Stimulated activated memory B cell treated with anti-CD40 and anti-IgM and Interleukin-4, amounts not matched to agents 10 μg/mL and 1 μg/mL and 100 μg/mL, for 72 hours (primary cell): ENCODE measurements at regions not wholly inside any gene's neighbourhood (a gene's known extent, or its start where the extent isn't known, plus 50 kb on each side); places are given as distances from the start of the nearest gene placed in this dataset.

ENCODE experiments used
- ATAC-seq: fragments of 150-1000 bp; cut with Tn5 transposase; 2 replicates; pipeline ENCODE4 v1.10.0; 2021
- H3K27ac Mint-ChIP-seq: one replicate; pipeline ENCODE4 v1.8.0; 2022; ENCODE audit warnings: mild to moderate bottlenecking, mixed read lengths
- H3K27me3 Mint-ChIP-seq: one replicate; pipeline ENCODE4 v1.8.0; 2022; ENCODE audit warnings: mixed read lengths
- H3K36me3 Mint-ChIP-seq: one replicate; pipeline ENCODE4 v1.8.0; 2022; ENCODE audit warnings: mixed read lengths
- H3K4me1 Mint-ChIP-seq: one replicate; pipeline ENCODE4 v1.8.0; 2022; ENCODE audit warnings: mixed read lengths
- H3K4me3 Mint-ChIP-seq: one replicate; pipeline ENCODE4 v1.8.0; 2022; ENCODE audit warnings: mild to moderate bottlenecking, moderate library complexity, mixed read lengths
- H3K9me3 Mint-ChIP-seq: one replicate; pipeline ENCODE4 v1.8.0; 2022; ENCODE audit warnings: mixed read lengths

GRCh38 chr15:87619161-87619960, 637.2 kb downstream of the NTRK3 start:
- no peaks in the 10 kb centered on the region for H3K4me1 Mint-ChIP-seq
- H3K4me3 Mint-ChIP-seq: no peak overlapping the region
- no peak for ATAC-seq
- no peak overlapping the region for H3K27ac Mint-ChIP-seq
- no peaks in the 10 kb centered on the region for H3K27me3 Mint-ChIP-seq
- no peaks in the 10 kb centered on the region for H3K36me3 Mint-ChIP-seq
- H3K9me3 Mint-ChIP-seq: peaks cover 9% of the 10 kb centered on the region

DNA sequence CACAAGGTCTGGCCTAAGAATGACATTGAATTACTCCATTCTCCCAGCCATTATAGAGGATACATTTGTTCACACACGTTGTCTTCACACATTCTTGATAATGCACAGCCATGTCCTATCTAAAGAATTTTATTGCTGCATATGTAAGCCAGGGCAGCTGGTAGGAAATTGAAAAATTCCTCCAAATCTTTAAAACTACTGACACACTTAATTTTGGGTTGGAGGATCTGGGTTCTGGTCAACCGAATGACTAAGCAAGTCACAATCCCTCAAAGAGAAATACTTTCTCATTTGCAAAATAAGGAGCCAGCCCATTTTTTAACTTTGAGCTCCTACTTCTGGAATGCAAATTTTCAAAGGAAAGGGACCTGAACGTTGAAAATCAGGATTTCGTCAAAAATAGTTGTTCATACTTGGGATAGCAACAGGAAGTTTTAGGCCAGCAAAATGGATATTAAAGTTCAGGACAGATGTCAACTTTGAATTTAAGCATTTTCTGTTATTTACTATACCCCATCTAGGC, 638.3 kb downstream of the NTRK3 start:
- no peak for ATAC-seq
- no peaks in the 10 kb centered on the region for H3K36me3 Mint-ChIP-seq
- H3K4me1 Mint-ChIP-seq: no peaks in the 10 kb centered on the region
- no peaks in the 10 kb centered on the region for H3K27me3 Mint-ChIP-seq
- H3K27ac Mint-ChIP-seq: no peak overlapping the region
- no peak overlapping the region for H3K4me3 Mint-ChIP-seq
- peaks cover 9% of the 10 kb centered on the region for H3K9me3 Mint-ChIP-seq

DNA sequence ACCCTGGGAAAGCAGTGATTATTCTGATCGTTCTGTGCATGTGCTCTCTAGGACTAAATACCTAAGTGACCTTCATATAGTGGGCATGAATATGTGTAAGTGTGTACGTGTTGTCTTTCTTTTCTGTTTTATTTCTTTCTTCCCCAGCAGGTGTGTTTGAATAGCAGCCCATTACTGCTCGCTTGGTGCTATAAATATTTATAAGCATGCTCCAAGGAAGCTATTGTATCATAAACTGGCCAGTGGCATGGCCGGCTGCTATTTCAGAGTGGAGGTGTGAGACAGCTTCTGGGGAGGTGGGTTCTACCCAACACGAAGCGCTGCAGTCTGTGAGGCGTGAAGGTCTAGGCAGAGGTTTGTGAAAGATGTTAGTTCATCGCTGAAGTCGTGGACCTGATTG, 641.8 kb downstream of the NTRK3 start:
- peaks cover 3% of the 10 kb centered on the region for H3K9me3 Mint-ChIP-seq
- no peaks in the 10 kb centered on the region for H3K4me1 Mint-ChIP-seq

GRCh38 chr15:87610366-87610765, 646.2 kb downstream of the NTRK3 start:
- Mint-ChIP-seq H3K27me3 (no peaks in the 10 kb centered on the region), H3K36me3 (no peaks in the 10 kb centered on the region), H3K4me1 (no peaks in the 10 kb centered on the region), H3K27ac (no peak overlapping the region), H3K4me3 (no peak overlapping the region), H3K9me3 (no peaks in the 10 kb centered on the region)
- ATAC-seq: no peak

More for the DNA sequence above, 641.8 kb downstream of the NTRK3 start:
- Mint-ChIP-seq H3K36me3 (no peaks in the 10 kb centered on the region), H3K4me3 (no peak overlapping the region), H3K27ac (no peak overlapping the region), H3K27me3 (no peaks in the 10 kb centered on the region)
- no peak for ATAC-seq

DNA sequence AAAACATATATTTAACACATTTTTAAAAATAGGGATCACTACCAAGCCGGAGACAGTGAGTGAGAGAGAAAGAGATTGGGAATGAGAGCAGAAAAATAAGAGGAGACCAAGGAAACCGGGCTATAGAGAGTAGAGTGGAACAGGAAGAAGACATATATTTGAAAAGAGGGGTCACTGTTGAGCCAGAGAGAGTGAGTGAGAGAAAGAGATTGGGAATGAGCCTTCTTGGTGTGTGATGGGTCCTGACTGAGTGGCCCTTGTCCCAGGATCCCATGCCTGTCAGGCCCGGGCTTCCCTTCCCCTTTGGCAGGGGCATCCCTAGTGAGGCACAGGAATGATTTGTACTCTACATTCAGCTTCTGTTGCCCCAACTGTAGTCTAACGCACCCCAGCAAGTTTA, 646.6 kb downstream of the NTRK3 start:
- ATAC-seq: no peak
- no peaks in the 10 kb centered on the region for H3K4me1 Mint-ChIP-seq
- no peak overlapping the region for H3K27ac Mint-ChIP-seq
- H3K4me3 Mint-ChIP-seq: no peak overlapping the region
- no peaks in the 10 kb centered on the region for H3K27me3 Mint-ChIP-seq
- no peaks in the 10 kb centered on the region for H3K36me3 Mint-ChIP-seq
- no peaks in the 10 kb centered on the region for H3K9me3 Mint-ChIP-seq

DNA sequence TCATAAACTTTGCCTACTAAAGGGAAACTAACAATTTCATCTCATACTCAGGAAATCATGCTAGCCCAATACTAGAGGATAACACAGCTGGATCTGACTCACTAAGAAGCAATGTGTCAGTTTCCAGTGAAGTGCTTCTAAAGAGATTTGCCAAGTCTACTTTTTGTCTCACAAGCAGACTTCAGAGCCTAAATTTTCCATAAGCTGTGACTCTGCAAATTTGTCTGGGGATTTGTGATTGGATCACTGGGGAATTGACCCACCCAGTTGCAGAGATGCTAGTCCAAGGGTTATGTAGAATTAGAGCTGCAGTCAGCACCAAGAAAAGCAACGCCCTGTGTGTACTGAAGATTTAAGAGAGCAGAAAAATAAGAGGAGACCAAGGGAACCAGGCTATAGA, 647.1 kb downstream of the NTRK3 start:
- ATAC-seq: no peak
- H3K27ac Mint-ChIP-seq: no peak overlapping the region
- no peaks in the 10 kb centered on the region for H3K9me3 Mint-ChIP-seq
- no peak overlapping the region for H3K4me3 Mint-ChIP-seq
- no peaks in the 10 kb centered on the region for H3K4me1 Mint-ChIP-seq
- no peaks in the 10 kb centered on the region for H3K36me3 Mint-ChIP-seq
- no peaks in the 10 kb centered on the region for H3K27me3 Mint-ChIP-seq

DNA sequence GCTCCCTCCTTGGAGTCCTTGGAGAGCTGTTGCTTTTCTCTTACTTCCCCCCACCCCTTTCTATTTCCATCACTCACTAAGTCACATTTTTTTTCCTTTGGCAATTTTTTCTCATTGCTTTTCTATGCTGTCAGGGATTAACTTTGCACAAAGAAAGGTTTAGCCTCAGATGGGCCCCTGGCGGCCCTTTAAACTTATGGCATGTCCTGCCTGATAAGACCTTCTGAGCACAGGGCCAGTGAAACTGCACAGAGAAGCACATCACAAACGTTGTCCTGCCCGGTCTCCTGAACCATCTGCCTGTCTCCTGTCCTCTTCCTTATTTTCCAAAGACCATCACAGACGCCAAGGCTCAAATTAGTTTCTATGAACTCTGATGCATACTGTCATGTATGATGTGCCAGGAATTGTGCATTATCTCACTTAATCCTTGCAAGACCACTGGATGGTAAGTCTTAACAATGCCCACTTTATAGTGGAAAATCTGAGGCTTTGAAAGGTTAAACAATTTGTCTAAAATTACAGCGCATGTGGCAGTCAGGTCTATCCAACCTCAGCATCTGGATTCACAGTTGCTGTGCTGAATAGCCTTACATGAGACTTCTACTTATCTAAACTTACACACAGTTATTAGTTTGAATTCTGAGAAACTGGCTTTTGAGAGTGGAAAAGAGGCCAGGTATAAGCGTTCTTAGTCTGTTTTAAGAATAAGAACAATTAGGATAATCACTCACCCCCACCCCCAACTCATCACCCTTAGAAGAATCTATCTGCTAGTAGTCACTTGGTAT, 648.1 kb downstream of the NTRK3 start:
- Mint-ChIP-seq H3K27ac (no peak overlapping the region), H3K4me1 (no peaks in the 10 kb centered on the region), H3K4me3 (no peak overlapping the region), H3K9me3 (no peaks in the 10 kb centered on the region), H3K27me3 (no peaks in the 10 kb centered on the region), H3K36me3 (no peaks in the 10 kb centered on the region)
- ATAC-seq: no peak

DNA sequence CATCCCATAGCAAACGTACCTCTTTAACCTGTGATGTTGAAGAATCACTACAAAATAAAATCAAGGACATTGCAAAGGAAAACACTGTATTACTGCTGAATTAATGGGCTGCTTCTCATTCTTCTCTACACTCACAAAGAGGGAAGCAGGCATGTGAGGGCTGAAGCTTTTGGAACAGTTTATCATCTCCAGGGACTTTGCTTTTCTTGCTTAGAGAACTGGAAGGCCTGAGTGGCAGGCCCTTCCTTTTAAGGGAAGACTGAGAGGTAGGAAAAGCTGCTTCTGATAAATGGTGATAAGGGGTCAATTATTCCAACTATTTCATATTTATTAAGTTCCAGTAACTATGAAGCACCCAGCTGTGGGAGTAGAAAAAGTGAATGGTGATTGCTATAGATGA, 649.6 kb downstream of the NTRK3 start:
- Mint-ChIP-seq H3K4me3 (no peak overlapping the region), H3K27ac (no peak overlapping the region), H3K4me1 (no peaks in the 10 kb centered on the region), H3K36me3 (no peaks in the 10 kb centered on the region), H3K27me3 (no peaks in the 10 kb centered on the region), H3K9me3 (no peaks in the 10 kb centered on the region)
- ATAC-seq: no peak

GRCh38 chr15:87604857-87605446, 651.6 kb downstream of the NTRK3 start:
- no peaks in the 10 kb centered on the region for H3K36me3 Mint-ChIP-seq

GRCh38 chr15:87602371-87602770, 654.2 kb downstream of the NTRK3 start:
- ATAC-seq: no peak
- no peak overlapping the region for H3K4me3 Mint-ChIP-seq
- H3K27me3 Mint-ChIP-seq: no peaks in the 10 kb centered on the region
- no peaks in the 10 kb centered on the region for H3K36me3 Mint-ChIP-seq
- no peaks in the 10 kb centered on the region for H3K9me3 Mint-ChIP-seq
- H3K27ac Mint-ChIP-seq: no peak overlapping the region
- peaks cover 7% of the 10 kb centered on the region for H3K4me1 Mint-ChIP-seq

More at GRCh38 chr15:87604857-87605446, 651.6 kb downstream of the NTRK3 start:
- H3K27ac Mint-ChIP-seq: no peak overlapping the region
- ATAC-seq: no peak
- H3K4me3 Mint-ChIP-seq: no peak overlapping the region
- no peaks in the 10 kb centered on the region for H3K9me3 Mint-ChIP-seq
- H3K27me3 Mint-ChIP-seq: no peaks in the 10 kb centered on the region
- no peaks in the 10 kb centered on the region for H3K4me1 Mint-ChIP-seq

- H3K36me3 Mint-ChIP-seq: no peaks in the 10 kb centered on the region
- ATAC-seq: no peak
- no peaks in the 10 kb centered on the region for H3K27me3 Mint-ChIP-seq
- H3K27ac Mint-ChIP-seq: no peak overlapping the region
- H3K4me3 Mint-ChIP-seq: no peak overlapping the region
- peaks cover 9% of the 10 kb centered on the region for H3K4me1 Mint-ChIP-seq
- H3K9me3 Mint-ChIP-seq: peaks cover 6% of the 10 kb centered on the region
Observed at GRCh38 chr15:87599616-87600015, 656.9 kb downstream of the NTRK3 start.

GRCh38 chr15:87597346-87598052, 659.0 kb downstream of the NTRK3 start:
- H3K27me3 Mint-ChIP-seq: no peaks in the 10 kb centered on the region
- peak overlapping the region; percentile 61 for H3K27ac Mint-ChIP-seq
- peak; percentile 77 for ATAC-seq
- peak overlapping the region; percentile 51 for H3K4me3 Mint-ChIP-seq
- H3K4me1 Mint-ChIP-seq: peaks cover 9% of the 10 kb centered on the region
- H3K36me3 Mint-ChIP-seq: no peaks in the 10 kb centered on the region
- H3K9me3 Mint-ChIP-seq: peaks cover 10% of the 10 kb centered on the region

- no peaks in the 10 kb centered on the region for H3K27me3 Mint-ChIP-seq
- no peak for ATAC-seq
- no peak overlapping the region for H3K4me3 Mint-ChIP-seq
- H3K27ac Mint-ChIP-seq: no peak overlapping the region
- peaks cover 8% of the 10 kb centered on the region for H3K9me3 Mint-ChIP-seq
- H3K36me3 Mint-ChIP-seq: no peaks in the 10 kb centered on the region
- no peaks in the 10 kb centered on the region for H3K4me1 Mint-ChIP-seq
Observed at GRCh38 chr15:87591582-87591981, 665.0 kb downstream of the NTRK3 start.

- H3K36me3 Mint-ChIP-seq: no peaks in the 10 kb centered on the region
- H3K27ac Mint-ChIP-seq: no peak overlapping the region
- ATAC-seq: no peak
- no peak overlapping the region for H3K4me3 Mint-ChIP-seq
- no peaks in the 10 kb centered on the region for H3K27me3 Mint-ChIP-seq
- peaks cover 7% of the 10 kb centered on the region for H3K9me3 Mint-ChIP-seq
- H3K4me1 Mint-ChIP-seq: no peaks in the 10 kb centered on the region
Observed at GRCh38 chr15:87591042-87591441, 665.5 kb downstream of the NTRK3 start.

DNA sequence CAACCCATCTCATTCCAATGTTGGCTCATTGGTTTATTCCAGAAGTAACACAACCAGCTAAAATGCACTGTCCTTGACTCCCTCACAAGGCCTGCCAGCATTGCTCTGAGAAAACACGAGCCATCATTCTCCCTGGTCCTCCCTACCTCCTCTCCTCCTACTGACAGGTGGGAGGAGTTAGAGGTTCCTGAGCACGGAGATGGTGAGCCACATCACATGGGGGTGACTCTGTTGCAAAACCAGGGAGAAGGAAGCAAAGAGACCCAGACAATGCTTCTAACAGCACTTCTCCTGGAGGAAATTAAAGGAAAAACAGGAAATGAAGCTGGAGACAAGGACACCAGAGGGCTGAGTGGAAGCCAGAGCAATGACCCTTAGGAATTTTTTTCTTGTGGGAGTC, 667.4 kb downstream of the NTRK3 start:
- ATAC-seq: no peak
- no peaks in the 10 kb centered on the region for H3K27me3 Mint-ChIP-seq
- H3K9me3 Mint-ChIP-seq: peaks cover 4% of the 10 kb centered on the region
- no peak overlapping the region for H3K4me3 Mint-ChIP-seq
- no peaks in the 10 kb centered on the region for H3K4me1 Mint-ChIP-seq
- no peak overlapping the region for H3K27ac Mint-ChIP-seq
- no peaks in the 10 kb centered on the region for H3K36me3 Mint-ChIP-seq
